Hepatic stellate cell (primary cell): ENCODE measurements at regions not wholly inside any gene's neighbourhood (a gene's known extent, or its start where the extent isn't known, plus 50 kb on each side); places are given as distances from the start of the nearest gene placed in this dataset.

Source experiments
- DNase-seq: peaks from one replicate; pipeline ENCODE4 v3.0.0; 2011; ENCODE audit warnings: low spot score

DNA sequence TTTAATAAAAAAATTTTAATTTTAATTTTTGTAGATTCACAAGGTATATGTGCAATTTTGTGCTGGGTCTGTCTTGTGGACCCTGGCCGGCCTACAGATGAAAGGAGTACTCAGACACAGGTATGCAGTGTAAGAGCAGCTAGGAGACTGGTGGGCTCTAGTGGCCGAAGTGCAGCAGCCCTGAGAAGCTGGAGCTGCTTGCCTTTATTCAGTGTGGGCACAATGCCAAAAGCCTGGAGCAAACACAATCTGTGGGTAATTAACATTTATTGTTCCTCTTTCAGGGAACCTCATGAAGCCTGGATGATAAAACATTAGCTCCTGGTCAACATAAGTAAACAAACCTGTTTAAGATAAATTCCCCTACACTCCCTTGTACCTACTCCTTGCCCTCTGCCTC, 135.7 kb upstream of the SEL1L start:
- DNase-seq: no peak

DNA sequence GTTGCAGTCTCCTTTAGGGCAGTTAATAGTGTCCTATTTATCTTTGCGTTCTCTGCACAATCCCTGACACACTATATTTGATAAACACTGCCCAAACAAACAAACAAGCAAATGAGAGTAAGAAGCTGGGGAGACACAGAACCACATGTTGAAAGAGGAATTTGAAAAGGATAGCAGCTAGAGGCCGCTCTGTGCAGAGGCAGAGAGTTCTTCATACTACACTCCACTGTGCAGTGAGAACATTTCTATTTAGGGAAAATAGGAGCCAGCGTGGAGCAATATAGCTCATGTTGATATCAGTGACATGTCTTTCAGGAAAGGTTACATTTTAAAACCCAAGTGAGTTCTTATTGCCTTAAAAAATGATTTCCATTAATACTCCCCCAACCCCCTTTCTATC, 140.3 kb upstream of the SEL1L start:
- DNase-seq: no peak

DNA sequence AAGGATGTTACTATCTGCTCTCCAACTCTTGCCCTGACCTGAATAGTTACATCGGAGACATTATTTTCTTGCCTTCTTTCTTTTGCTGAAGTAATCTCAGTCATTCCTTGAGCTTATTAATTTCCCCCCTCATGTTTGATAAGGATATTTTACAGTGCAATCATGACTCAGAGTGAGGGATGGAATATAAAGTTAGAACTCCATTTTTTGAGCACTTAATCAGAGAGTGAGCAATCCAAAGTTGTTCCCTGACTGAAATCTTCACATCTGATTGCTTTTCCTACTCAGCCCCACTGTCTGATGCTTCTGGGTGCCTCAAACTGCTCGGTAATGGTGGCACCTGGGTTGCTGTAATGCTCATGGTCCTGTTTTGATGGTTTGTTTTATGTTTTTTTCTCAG, 142.7 kb upstream of the SEL1L start:
- no peak for DNase-seq

DNA sequence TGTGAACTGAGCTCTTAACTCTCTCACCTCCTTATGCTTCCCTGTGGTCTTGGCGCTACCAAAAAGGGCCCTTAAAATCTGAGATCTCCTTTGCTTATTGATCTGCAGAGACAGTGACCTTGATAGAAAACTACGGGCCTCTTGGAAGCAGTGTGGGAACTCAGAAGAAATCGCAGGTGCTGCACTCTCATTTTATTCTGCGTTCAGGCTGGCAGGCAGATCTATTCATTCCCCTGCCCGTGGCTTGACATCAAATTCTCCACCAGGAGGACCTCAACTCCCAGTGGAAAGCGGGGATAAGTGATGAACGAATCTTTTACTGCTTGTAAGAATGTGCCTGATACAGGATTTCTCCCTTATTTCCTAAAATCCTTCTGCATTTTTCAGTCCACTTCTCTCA, 143.2 kb upstream of the SEL1L start:
- DNase-seq: no peak

DNA sequence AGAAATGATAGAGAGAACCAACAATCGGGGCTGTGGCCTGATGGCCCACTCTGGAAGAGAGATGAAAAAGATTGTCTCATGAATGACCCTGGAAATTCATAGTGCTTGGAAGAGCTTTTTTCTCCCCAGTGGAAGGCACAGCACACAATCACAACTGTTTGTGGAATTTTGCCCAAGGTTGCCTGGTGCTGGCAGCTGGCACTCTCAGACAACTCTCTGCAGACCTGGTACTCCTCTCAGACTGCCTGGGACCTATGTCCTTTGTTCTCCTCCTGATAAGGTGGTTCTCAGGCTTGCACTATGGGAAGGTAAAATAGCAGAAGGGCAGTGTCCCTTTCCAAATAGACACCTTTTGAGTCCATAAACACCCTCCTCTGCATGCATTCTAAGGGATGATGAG, 144.1 kb upstream of the SEL1L start:
- no peak for DNase-seq

DNA sequence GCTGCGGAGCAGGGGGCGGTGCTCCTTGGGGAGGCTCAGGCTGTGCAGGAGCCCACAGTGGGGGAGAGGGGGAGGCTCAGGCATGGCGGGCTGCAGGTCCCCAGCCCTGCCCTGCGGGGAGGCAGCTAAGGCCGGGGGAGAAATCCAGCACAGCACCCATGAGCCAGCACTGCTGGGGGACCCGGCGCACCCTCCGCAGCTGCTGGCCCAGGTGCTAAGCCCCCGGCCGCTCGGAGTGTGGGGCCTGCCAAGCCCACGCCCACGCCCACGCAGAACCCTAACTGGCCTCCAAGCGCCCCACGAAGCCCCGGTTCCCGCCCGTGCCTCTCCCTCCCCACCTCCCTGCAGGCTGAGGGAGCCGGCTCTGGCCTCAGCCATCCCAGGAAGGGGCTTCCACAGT, 145.6 kb upstream of the SEL1L start:
- no peak for DNase-seq

DNA sequence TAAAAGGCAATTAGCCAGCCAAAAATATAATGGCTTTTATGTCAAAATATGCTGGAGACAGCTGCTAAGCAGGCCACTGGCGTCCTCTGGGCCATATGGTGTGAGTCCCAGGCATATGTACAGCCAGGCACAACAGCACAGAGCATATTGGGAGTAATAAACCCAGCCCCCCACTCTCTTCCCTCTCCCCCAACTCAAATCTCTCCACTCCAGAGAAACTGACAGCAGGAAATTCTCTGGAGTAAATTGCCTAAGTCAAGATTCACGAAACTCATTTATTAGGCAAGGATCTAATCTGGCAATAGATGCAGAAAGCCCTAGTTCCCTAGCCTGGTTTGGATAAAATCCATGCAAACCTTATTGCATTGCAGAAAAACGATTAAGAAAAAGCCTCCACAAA, 147.9 kb upstream of the SEL1L start:
- no peak for DNase-seq

DNA sequence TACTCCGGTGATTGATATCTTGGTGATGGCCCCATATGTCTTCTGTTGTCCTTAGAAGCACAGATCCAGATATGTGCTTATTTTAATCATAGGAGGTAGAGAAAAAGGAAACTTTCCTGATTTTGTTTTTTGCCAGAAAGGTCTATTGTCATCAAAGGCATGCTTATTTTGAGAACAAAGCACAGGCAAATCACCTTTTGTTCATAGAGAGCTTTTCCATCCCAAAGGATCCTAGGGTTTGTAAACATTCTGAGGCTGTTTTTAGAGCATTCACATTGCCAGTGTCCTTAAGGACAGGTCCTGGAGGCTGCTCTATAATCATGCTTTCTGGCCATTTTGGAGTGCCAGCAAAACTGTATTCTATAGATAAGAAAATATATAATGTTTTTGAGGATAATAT, 148.5 kb upstream of the SEL1L start:
- DNase-seq: no peak

DNA sequence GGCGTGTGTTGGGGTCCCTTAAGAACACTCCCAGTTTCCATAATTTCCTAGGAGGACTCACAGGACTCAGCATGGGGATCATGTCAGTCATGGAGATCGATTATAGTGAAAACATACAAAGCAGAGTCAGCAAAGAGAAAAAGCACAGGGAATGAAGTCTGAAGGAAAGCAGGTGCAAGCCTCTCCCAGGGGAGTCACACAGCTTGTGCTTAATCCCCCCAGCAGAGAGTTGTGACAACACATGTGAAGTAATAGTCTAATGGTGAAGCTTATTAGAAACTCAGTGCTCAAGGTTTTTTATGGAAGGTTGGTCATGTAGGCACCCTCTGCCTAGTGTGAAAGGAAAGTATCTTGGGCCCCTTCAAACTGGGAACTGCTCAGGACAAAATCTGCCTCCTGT, 149.0 kb upstream of the SEL1L start:
- no peak for DNase-seq

DNA sequence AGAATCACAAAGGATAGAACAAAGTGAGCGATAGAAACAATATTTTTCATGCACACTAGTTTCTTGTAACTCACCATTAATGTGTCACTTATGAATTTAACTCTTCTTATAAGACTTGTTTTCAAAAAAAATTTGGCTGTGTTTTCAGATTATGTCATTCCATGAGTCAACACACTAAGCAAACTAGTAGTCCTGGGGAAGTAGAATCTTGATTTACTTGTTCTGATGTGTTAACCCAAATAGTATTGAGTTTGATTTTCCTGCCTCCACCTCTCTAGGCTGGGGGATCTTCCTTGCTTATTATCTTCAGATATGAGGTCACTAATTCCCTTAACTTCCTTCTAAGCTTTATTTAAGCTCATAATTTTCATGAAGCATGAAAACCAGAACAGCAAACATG, 151.0 kb upstream of the SEL1L start:
- no peak for DNase-seq

DNA sequence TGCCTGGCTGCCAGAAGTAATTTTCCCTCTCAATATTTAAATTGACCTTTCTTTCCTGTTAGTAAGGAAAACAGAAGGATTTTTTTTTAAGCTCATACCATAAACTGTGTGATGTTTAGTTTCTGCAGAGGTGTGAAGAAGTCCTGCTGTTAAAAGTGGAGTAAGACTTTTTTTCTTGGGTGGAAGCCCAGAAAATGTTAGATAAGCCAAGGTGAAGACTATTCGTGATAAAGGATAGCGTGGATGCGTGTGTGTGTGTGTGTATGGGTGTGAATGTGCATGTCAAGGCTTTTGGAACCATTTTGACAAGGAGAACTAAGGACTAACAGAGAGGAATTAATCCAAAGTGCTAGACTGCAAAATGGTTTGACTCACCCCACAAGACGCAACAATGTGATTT, 152.9 kb upstream of the SEL1L start:
- DNase-seq: no peak

DNA sequence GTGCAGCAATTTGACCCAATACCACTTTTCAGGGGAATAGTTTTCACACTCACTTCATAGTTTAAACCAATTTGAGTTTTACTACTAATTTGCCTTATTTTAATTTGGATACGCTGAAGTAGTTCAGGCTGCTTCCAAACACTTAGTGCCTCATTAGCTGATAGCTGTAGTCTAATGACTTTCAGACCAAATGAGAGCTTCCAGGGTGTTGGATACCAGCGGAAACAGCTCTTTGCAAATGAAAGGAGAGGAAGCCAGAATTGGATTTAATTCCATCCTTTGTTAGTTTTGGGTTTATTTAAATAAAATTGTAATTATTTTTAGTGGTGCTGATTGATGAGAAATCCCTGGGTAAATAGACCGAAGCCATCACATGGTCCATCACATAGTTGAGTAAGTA, 158.3 kb upstream of the SEL1L start:
- no peak for DNase-seq

DNA sequence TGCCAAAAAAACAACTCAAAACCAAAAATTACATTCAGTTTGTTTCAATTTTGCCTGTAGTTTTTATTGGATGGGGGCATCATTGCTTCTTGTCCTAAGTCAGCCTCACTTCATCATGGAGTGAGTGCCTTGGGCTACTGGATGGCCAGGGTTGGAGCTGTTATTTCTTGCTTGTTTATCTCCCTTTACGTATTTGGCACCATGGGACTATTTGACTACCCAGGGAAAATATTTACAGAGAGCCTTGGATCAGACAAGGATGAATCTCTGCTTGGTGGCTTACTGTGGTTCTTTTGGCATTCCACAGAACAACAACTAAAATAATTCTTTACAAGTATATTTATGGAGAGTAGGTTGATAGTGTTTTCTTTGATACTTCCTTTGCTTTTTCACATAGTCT, 160.8 kb upstream of the SEL1L start:
- no peak for DNase-seq

DNA sequence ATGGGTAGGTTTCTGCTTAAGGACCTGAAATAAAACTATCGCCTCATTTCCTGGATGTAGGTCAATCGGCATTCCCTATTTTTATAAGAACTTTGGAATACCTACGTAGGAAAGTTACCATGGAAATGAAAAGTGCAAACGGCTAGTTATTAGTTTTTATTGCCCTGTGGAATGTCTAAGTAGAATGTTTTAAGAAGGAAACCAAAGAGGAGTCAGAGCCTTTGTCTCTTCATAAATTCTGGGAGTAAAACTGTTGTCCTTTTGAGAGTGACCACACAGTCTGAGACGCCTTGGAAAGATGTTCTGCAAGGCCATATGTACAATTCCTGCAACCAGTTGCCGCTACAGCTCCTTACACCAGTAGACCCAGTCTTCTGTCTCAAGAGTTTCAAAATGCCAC, 176.0 kb upstream of the SEL1L start:
- DNase-seq: no peak

DNA sequence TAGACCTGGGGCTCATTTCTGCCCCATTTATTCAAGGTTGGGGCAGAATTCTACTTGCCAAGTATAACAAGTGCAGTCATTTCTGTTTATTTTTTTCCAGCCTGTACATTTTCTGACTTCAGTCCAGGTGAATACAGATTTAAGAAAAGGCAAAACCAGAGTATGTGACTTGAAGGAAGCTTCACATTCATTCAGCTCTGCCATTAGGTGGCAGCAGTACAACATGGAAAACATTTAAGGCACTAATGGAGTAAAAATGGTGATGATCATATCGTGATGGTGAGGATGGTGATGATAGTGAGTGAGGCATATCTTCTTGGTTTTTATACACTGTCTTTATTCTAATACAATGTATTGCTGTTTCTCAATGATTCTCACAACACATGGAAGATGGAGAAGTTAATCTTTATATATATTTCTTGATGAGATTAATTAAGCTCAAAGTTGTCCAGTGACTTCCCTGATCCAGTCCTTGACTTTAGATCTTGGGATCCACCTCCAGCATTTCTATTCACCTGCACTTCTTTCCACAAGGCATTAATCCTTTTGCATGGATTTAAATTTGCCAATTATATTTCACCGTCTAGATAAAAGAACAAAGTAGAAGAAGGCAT, 176.7 kb upstream of the SEL1L start:
- DNase-seq: no peak

DNA sequence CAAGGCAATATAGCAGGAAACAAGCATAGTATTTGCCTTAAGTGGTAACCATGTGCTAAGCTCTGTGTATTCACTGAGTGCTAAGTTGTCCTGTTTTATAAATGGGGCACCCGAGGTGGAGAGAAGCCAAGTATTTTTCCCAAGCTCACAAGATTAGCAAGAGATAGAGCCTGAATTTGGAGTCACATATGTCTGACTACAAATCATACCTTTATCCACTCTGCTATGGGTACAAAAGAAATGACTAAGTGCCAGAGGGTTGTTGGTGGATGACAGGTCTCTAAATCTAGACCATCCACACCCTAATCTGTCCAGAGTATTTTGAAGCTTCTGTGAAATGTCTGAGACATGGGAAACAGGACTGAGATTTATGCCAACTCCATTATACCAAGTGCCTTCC, 182.1 kb upstream of the SEL1L start:
- no peak for DNase-seq

DNA sequence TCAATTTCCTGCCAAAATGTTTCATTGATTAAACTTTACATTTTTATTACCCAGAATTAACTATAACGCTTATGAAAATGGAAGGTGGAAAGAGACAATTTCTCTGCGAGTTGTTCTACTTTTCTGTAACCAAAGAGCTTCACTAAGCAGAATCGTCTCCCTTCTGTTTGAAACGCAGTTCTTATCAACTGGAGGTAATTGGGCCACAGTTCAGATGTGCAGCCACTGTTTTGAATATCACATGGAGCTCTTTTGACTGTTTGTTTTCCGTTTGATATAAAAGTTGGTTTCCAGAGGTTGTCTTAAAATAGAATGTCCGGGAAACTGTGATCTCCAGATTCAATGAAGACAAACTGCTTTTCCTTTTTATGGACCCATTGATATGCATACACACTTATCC, 183.3 kb upstream of the SEL1L start:
- no peak for DNase-seq

DNA sequence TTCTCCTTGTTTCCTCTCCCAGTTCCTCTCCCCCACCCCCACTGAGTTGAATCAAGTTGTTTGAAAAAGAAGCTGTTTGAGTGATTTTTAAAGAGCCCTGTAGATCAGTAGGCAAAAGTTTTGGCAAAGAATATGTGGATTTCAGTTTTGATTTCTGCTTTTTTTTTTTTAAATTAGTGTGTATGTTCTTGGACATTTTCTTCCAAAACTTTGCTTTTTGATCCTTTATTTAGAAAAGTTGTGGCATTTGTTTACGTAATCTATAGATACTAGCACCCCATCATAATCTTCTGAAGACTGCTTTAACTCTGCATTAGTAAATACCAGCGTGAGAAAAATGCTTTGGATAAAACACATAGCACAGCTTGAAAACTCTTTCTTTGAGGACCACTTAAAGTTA, 190.3 kb upstream of the SEL1L start:
- DNase-seq: no peak

DNA sequence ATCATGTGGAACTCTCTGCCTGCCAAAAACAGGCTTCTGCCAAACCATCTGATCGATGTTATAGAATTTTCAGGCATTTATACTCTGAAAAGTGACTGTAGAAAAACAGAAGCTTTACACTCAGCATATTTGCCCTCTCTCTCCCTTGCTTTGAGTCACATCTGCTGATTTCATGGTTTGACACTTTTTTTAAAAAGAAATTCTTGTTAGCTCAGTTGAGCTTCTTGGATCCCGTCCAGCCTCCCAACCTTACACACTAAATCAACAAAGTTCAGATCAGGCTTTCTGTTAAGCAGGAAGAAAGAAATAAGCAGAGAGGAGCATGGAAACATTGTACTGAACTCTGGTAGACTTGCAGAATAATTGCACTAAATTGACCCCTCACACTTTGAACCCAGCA, 193.6 kb upstream of the SEL1L start:
- no peak for DNase-seq

DNA sequence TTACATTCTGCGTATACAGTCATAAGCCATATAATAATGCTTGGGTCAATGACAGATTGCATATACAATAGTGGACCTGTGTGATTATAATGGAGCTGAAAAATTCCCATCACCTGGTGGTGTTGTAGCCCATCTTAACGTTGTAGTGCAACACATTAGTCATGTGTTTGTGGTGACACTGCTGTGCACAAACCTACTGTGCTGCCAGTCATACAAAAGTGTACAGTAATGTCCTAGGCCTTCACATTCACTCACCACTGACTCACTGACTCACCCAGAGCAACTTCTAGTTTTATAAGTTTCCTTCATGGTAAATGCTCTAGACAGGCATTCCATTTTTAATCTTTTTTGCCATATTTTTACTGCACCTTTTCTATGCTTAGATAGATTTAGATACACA, 194.8 kb upstream of the SEL1L start:
- DNase-seq: no peak

DNA sequence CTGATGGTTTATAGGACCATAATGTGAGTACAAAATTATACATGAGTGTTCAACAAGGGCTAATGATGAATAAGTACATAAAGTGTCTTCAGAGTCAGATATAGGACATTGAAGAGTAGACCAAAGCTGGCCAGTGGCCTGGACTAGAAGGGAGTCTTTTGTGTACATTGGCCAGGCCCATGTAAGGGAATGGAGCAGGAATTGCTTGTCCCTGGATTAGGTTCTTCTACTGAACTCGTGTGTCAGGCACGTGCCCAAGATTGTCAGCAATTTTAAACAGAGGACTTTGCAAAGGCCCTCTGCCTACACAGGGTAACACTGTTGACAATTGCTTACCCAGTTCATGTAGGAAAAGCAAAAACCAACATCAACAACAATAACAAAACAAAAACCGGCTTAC, 196.0 kb upstream of the SEL1L start:
- DNase-seq: no peak

DNA sequence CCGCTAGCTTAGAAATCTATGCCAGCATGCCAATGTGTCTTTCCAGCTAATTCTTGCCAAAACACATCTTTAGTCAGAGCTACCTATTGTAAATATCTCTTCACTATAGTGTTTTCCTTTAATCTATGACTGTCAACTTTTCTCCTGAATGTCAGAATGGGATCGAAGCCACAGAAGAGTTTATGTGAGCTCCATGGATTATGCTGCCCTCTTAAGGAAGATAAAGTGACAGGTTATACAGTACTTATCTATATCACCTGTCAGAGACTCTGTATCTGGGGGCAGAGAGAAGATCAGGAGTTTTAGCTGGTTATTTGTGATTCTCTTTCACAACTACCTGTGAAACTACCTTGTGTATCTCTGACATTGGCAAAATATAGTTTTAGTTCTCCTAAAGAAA, 204.3 kb upstream of the SEL1L start:
- DNase-seq: no peak

DNA sequence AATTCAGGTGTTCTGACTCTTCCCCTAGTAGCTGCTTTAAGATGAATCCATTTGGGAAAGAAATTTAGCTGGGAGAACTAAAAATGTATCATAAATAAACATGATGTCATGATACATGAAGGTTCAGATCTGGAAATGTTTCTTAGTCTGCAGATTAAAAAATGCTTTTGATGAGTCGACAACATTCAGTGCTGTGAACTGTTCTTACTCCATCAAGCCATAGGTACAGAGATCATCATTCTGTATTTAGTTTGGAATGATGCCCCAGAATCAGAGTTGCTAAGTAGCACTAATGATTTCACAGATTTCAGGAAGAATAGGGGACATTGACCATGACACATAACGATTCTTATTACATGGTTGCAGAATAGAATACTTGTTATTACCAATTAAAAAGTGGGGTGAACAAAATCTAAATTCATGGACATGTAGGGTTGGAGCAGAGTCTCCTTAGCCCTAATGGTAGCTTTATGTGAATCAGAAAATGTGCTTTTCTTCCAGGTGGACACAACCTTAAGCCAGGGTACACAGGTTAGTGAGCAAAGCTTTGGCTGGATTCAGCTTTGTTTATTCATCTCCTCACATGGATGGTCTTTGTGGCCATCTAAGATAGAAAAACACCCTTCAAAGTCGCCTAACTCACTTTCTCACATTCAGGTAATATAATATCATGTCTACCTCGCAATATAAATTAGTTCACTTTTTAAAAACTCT, 205.4 kb upstream of the SEL1L start:
- no peak for DNase-seq

DNA sequence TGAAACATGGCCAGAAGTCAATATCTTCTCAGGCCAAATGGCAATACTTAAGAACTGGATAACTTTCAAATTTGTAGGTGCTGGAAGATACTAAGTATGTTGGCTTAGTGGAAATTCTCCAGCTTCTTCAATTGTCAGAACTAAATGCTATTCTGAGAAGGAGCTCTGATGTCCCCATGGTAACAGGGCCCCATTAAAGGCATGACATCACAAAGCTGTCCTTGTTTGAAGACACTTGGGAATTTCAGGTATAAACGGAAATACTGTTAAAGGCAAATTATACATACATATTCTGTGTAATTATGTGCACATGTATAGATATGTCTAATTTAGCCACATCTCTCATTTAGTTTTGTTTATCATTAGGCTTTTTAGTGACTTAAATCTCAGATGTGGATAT, 210.0 kb upstream of the SEL1L start:
- no peak for DNase-seq
